Ascending aorta (tissue), 2 donors: ENCODE measurements at regions not wholly inside any gene's neighbourhood (a gene's known extent, or its start where the extent isn't known, plus 50 kb on each side); places are given as distances from the start of the nearest gene placed in this dataset.

Experiments
- DNase-seq, 2 donors: peaks; one replicate each; pipeline ENCODE4 v3.0.0-alpha.2; 2019; ENCODE audit warnings: low spot score in 2 of 2
- H3K27ac ChIP-seq, 2 donors: fragments of 200-600 bp; sonication (generic); one replicate each; pipeline ENCODE4 v1.5.1; 2016 to 2017; ENCODE audit warnings: mild to moderate bottlenecking in 1 of 2
- H3K27me3 ChIP-seq: fragments of 200-600 bp; sonication (generic); one replicate; pipeline ENCODE4 v1.5.1; 2017
- H3K36me3 ChIP-seq, 2 donors: fragments of 200-600 bp; sonication (generic); one replicate each; pipeline ENCODE4 v1.5.1; 2016
- H3K4me1 ChIP-seq, 2 donors: fragments of 200-600 bp; sonication (generic); one replicate each; pipeline ENCODE4 v1.5.1; 2016 to 2017; ENCODE audit warnings: mild to moderate bottlenecking in 1 of 2
- H3K4me3 ChIP-seq, 2 donors: fragments of 200-600 bp; sonication (generic); one replicate each; pipeline ENCODE4 v1.5.1; 2016 to 2017; ENCODE audit warnings: mild to moderate bottlenecking in 1 of 2
- H3K9me3 ChIP-seq, 2 donors: fragments of 200-600 bp; sonication (generic); one replicate each; pipeline ENCODE4 v1.5.1; 2016
- intact Hi-C: fragments of 100-400 bp; cut with DNase I; formaldehyde crosslinking; loops from one replicate; pipeline ENCODE4 v1.15.1; 2023
- TF ChIP-seq, protein P1 (sequence below), 3 experiments: fragments of 200-600 bp in 2 of 3; fragments of 450-650 bp in 1 of 3; sonication (generic) in 2 of 3; IDR thresholded peaks; one replicate each; pipeline ENCODE4 v1.5.1; 2016 to 2019; ENCODE audit warnings: antibody characterized with exemption in 3 of 3, mild to moderate bottlenecking in 1 of 3, moderate library complexity in 1 of 3

DNA sequence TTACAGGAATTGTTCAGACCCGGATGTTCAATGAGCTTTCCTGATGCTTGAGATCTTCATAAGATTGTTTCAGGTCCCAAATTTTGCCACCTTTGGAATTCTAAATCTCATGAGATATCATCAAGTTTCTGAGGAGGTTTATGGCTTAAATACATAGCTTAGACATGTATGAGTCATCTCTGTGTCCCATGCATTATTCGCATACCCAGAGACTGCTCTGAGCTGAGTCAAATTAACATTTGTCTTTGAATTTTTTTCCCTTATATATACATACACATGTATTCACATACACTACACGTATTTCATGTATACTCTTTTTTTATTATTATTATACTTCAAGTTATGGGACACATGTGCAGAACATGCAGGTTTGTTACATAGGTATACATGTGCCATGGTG, 744.6 kb downstream of the BRINP1 start:
- no peak overlapping the region for H3K4me3 ChIP-seq
- no peaks in the 10 kb centered on the region for H3K4me1 ChIP-seq
- TF ChIP-seq, protein P1, sequence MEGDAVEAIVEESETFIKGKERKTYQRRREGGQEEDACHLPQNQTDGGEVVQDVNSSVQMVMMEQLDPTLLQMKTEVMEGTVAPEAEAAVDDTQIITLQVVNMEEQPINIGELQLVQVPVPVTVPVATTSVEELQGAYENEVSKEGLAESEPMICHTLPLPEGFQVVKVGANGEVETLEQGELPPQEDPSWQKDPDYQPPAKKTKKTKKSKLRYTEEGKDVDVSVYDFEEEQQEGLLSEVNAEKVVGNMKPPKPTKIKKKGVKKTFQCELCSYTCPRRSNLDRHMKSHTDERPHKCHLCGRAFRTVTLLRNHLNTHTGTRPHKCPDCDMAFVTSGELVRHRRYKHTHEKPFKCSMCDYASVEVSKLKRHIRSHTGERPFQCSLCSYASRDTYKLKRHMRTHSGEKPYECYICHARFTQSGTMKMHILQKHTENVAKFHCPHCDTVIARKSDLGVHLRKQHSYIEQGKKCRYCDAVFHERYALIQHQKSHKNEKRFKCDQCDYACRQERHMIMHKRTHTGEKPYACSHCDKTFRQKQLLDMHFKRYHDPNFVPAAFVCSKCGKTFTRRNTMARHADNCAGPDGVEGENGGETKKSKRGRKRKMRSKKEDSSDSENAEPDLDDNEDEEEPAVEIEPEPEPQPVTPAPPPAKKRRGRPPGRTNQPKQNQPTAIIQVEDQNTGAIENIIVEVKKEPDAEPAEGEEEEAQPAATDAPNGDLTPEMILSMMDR (IDR thresholded peaks at IDR 0.05): no peak
- DNase-seq: no peak
- H3K27ac ChIP-seq: no peak overlapping the region
- no peaks in the 10 kb centered on the region for H3K36me3 ChIP-seq
- no peaks in the 10 kb centered on the region for H3K9me3 ChIP-seq
- intact Hi-C loops: no loop called here
- no peaks in the 10 kb centered on the region for H3K27me3 ChIP-seq

DNA sequence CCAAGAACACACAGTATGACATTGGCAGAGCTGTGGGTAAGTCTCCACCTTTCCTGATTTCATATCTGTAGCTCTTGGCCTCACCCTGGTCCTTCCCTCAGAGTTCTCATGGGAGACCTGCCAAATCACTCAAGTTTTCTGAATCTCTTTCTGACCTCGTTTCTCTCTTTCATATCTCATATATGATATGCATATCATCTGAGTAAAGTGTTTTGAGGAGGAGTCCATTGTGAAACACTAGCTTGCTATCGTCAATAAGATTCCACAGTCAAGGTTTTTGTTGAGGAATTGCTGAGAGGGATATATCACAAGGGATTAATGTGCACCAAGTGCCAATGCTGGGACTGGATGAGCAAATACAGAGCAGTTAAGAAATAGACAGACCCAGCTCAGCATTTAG, 739.2 kb downstream of the BRINP1 start:
- H3K27ac ChIP-seq: no peak overlapping the region
- H3K9me3 ChIP-seq: no peaks in the 10 kb centered on the region
- no peaks in the 10 kb centered on the region for H3K4me1 ChIP-seq
- intact Hi-C loops: no loop called here
- no peak for DNase-seq
- H3K4me3 ChIP-seq: no peak overlapping the region
- TF ChIP-seq, protein P1 (IDR thresholded peaks at IDR 0.05): no peak
- H3K27me3 ChIP-seq: no peaks in the 10 kb centered on the region
- no peaks in the 10 kb centered on the region for H3K36me3 ChIP-seq

DNA sequence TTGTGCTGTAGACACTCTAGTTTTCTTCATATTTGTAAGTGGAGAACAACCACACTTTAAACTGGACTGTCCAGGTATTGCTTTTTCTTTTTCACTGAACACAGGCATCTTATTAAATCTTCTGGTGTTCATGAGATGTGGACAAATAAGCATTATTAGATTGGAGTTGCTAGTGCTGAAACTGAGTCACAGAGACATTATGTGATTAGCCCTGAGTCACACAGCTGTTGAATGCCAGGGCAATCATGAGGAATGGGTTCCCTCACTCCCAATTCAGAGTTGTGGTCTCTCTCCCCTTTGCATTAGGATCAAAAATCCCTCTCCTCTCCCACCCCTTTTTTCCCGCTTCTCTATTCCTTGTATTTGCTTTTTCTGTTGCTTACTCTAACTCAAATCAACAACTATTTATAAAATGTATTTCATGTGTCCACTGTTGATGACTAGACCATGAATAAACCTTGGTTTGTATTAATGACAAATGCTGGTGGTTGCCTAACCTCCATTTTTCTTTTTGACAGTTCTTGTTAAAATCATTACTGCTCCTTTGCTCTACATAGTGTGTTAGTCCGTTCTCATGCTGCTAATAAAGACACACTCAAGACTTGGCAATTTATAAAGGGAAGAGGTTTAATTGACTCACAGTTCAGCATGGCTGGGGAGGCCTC, 738.2 kb downstream of the BRINP1 start:
- TF ChIP-seq, protein P1 (IDR thresholded peaks at IDR 0.05): no peak
- Histone ChIP-seq H3K9me3 (no peaks in the 10 kb centered on the region), H3K4me3 (no peak overlapping the region), H3K27me3 (no peaks in the 10 kb centered on the region), H3K36me3 (no peaks in the 10 kb centered on the region), H3K4me1 (no peaks in the 10 kb centered on the region), H3K27ac (no peak overlapping the region)
- intact Hi-C loops: no loop called here
- no peak for DNase-seq

DNA sequence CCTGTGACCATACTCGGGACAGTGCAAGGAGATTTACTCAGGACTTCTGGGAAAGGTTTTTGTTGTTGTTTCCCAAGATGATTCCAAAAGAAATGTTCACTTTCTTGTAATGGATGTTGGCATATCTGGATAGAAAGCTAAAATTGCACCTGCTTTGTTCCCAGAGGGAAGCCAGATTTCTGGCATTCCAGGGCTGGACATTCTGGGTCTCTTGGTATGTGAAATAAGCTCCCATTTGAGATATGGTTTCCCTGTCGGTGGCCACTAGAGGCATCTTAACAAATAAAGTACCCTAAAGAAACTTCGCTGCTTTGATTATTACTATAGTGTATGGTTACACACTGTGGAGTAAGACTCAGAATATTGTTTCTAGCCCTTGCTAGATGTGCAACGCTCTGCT, 737.3 kb downstream of the BRINP1 start:
- Histone ChIP-seq H3K27me3 (no peaks in the 10 kb centered on the region), H3K4me1 (no peaks in the 10 kb centered on the region)

DNA sequence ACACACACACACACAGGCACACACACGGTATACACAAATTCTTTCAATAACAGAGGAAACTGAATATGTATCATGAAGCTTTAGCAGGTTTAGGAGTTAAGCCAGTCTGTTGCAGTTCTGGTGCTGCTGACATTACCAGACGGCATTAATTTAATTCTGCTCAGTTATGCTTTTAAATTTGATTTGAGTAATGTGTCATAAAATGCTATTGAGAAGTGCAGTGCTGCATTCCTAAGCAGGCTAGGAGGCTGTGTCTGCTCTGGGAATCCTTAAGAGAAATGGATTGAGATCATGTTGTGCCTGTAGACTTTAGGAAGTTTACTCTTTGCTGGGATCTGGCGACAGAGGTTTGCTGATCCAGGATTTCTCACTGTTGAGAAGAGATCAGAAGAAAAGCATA, 733.8 kb downstream of the BRINP1 start:
- TF ChIP-seq, protein P1 (IDR thresholded peaks at IDR 0.05): no peak
- H3K27ac ChIP-seq: no peak overlapping the region
- no peaks in the 10 kb centered on the region for H3K4me1 ChIP-seq
- no peaks in the 10 kb centered on the region for H3K36me3 ChIP-seq
- intact Hi-C loops: no loop called here
- peaks cover 0 to 6% of the 10 kb centered on the region in 2 donors for H3K9me3 ChIP-seq
- no peak overlapping the region for H3K4me3 ChIP-seq
- no peaks in the 10 kb centered on the region for H3K27me3 ChIP-seq
- no peak for DNase-seq

More for the DNA sequence above, 737.3 kb downstream of the BRINP1 start:
- no peaks in the 10 kb centered on the region for H3K36me3 ChIP-seq
- intact Hi-C loops: no loop called here
- no peaks in the 10 kb centered on the region for H3K9me3 ChIP-seq
- DNase-seq: no peak
- H3K27ac ChIP-seq: no peak overlapping the region
- TF ChIP-seq, protein P1 (IDR thresholded peaks at IDR 0.05): no peak
- no peak overlapping the region for H3K4me3 ChIP-seq

DNA sequence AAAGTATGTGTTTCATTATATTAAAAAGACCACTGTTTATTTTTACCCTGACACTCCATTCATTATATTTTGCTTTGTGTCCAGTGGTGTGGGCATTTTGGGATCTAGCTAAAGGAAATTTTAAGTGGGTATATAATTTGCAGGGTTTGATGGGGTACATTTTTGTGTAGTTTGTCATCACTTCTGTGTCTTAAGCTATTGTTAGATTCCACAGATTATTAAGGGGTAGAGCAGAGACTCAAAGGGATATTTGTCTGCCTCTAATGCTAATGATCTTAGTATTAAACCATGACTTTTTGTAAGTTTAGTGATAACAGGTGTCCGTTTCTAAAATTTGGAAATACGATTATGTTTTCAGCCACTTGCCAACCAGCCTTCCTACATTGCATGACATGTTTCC, 731.6 kb downstream of the BRINP1 start:
- Histone ChIP-seq H3K27me3 (no peaks in the 10 kb centered on the region), H3K36me3 (no peaks in the 10 kb centered on the region), H3K9me3 (peaks cover 0 to 6% of the 10 kb centered on the region in 2 donors), H3K4me3 (no peak overlapping the region), H3K27ac (no peak overlapping the region), H3K4me1 (no peaks in the 10 kb centered on the region)
- intact Hi-C loops: no loop called here
- DNase-seq: no peak
- TF ChIP-seq, protein P1 (IDR thresholded peaks at IDR 0.05): no peak
